T-helper 17 cell (primary cell): ENCODE measurements at regions not wholly inside any gene's neighbourhood (a gene's known extent, or its start where the extent isn't known, plus 50 kb on each side); places are given as distances from the start of the nearest gene placed in this dataset.

Source experiments
- ATAC-seq: fragments of 150-1000 bp; cut with Tn5 transposase; 2 replicates; pipeline ENCODE4 v1.10.0; 2021; ENCODE audit warnings: mild to moderate bottlenecking, moderate library complexity
- DNase-seq, 3 donors: peaks; one replicate each; pipeline versions ENCODE4 v3.0.0 to v3.0.0-alpha.2; 2020 to 2021
- H3K9me3 ChIP-seq: one replicate; pipeline ENCODE4 v1.7.0; 2013; ENCODE audit warnings: low read length, mild to moderate bottlenecking; ENCODE audit not compliant: control insufficient read depth, poor library complexity, severe bottlenecking
- H3K27ac Mint-ChIP-seq: one replicate; pipeline ENCODE4 v1.8.0; 2022; ENCODE audit warnings: mild to moderate bottlenecking, moderate library complexity, mixed read lengths
- H3K27me3 Mint-ChIP-seq: one replicate; pipeline ENCODE4 v1.8.0; 2022; ENCODE audit warnings: mixed read lengths
- H3K36me3 Mint-ChIP-seq: one replicate; pipeline ENCODE4 v1.8.0; 2022; ENCODE audit warnings: low read depth, mixed read lengths
- H3K4me1 Mint-ChIP-seq: one replicate; pipeline ENCODE4 v1.8.0; 2022; ENCODE audit warnings: mild to moderate bottlenecking, mixed read lengths
- H3K4me3 Mint-ChIP-seq: one replicate; pipeline ENCODE4 v1.8.0; 2022; ENCODE audit warnings: mild to moderate bottlenecking, moderate library complexity, mixed read lengths

DNA sequence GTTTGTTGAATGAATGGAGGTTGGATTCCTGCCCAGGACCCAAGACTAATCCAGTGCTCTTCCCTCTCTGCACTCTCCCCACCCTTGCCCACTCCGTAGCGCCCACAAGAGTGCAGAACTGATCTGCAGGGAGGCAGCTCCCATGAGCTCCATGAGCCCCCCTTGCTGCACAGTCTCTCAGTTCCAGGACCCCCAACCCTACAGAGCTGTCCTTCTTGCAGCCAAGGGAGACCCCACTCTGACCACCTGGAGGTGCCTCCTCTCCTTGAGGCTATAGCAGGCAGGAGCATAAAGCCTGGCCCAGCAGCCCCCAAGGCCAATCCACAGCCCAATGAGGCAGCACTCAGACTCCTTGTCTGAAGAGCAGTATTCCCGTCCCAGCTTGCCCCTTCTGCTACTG, 209.2 kb upstream of the ZC3H12A start:
- DNase-seq (no peak), ATAC-seq (no peak)
- Mint-ChIP-seq H3K4me1 (no peaks in the 10 kb centered on the region), H3K36me3 (no peaks in the 10 kb centered on the region), H3K27ac (no peak overlapping the region), H3K27me3 (peaks cover 53% of the 10 kb centered on the region), H3K4me3 (no peak overlapping the region)
- H3K9me3 ChIP-seq = no peaks in the 10 kb centered on the region

GRCh38 chr1:37265786-37266667, 208.4 kb upstream of the ZC3H12A start:
- Mint-ChIP-seq H3K4me1 (no peaks in the 10 kb centered on the region), H3K27me3 (peaks cover 57% of the 10 kb centered on the region), H3K27ac (no peak overlapping the region), H3K4me3 (no peak overlapping the region), H3K36me3 (no peaks in the 10 kb centered on the region)
- no peak for DNase-seq
- no peaks in the 10 kb centered on the region for H3K9me3 ChIP-seq
- ATAC-seq = no peak

DNA sequence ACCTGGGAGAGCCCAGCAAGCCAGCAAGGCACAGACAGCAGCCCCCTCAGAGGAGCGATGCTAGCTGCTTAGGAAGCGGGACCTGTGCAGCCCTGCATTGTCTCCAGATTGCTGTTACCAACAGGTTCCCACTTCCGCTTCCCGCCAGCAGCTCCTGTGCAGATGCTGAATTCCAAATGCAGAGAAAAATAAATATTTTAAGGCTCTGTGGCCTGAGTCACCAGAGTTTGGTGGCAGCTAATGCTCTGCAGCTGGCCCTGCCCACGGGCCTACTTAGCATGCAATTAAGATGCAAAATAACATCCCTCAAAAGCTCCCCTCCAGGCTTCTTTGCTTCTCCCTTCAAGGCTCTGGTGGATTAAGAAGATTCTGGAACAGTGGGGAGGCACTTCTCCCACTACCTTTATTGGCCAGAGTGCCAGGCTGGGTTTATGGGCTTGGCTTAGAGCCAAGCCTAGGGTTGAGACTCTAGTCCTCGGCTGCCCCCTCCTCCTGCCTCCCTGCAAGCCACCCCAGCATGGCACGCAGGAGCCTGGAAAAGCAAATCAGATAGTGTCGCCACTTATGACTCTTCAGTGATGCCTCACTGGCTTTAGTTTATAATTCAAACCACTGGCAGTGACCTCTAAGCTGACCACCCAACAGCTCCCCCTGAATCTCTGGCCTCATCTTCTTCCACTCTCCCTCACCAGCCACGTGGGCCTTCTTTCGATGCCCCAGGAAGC, 207.1 kb upstream of the ZC3H12A start:
- DNase-seq (no peak), ATAC-seq (no peak)
- Mint-ChIP-seq H3K27me3 (peaks cover 57% of the 10 kb centered on the region), H3K4me3 (no peak overlapping the region), H3K4me1 (no peaks in the 10 kb centered on the region), H3K27ac (no peak overlapping the region), H3K36me3 (no peaks in the 10 kb centered on the region)
- no peaks in the 10 kb centered on the region for H3K9me3 ChIP-seq

GRCh38 chr1:37270639-37271038, 203.7 kb upstream of the ZC3H12A start:
- no peak overlapping the region for H3K4me3 Mint-ChIP-seq
- peaks cover 52% of the 10 kb centered on the region for H3K27me3 Mint-ChIP-seq
- no peak for ATAC-seq
- no peaks in the 10 kb centered on the region for H3K9me3 ChIP-seq
- DNase-seq = no peak
- no peaks in the 10 kb centered on the region for H3K36me3 Mint-ChIP-seq
- no peaks in the 10 kb centered on the region for H3K4me1 Mint-ChIP-seq
- no peak overlapping the region for H3K27ac Mint-ChIP-seq

DNA sequence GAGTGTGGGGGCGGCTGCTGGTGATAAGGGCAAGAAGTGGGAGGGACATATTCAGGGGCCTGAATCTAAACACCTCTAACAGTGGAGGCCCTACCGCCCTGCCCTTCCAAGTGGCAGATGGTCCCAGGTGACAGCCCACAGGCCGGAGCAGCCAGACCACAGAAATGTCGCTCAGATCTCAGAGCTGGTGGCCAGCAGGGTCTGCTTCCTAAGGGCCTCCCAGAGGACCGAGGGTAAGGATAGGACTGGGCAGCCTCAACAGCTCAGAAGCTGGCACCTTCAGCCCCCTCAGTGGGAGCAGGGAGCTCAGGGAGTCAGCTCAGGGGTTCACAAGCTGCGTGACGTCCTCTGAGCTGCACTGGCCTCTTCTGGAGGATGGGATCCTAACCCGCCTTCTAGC, 201.8 kb upstream of the ZC3H12A start:
- H3K4me3 Mint-ChIP-seq = no peak overlapping the region
- no peak for DNase-seq
- H3K4me1 Mint-ChIP-seq = no peaks in the 10 kb centered on the region
- no peak for ATAC-seq
- no peaks in the 10 kb centered on the region for H3K36me3 Mint-ChIP-seq
- no peaks in the 10 kb centered on the region for H3K9me3 ChIP-seq
- no peak overlapping the region for H3K27ac Mint-ChIP-seq
- H3K27me3 Mint-ChIP-seq = peaks cover 41% of the 10 kb centered on the region

DNA sequence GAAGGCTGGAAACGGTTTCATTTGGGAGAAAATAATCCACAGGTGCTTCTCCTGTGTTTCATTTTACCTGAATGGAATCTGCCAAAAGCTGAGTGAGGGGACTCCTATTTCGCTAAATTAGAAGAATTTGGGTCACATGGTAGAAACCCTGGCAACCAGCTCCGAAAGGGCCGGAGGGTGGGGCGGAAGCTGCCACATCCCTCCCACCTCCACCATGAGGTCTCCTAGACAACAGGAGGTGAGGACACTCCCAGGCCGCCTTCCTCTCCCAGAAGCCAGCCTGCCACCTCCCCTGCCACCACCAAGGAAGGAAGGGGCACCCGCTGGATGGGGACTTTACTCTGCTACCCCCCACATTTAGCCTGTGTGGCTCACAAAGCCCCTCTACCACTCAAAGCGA, 199.9 kb upstream of the ZC3H12A start:
- Mint-ChIP-seq H3K36me3 (no peaks in the 10 kb centered on the region), H3K27ac (no peak overlapping the region), H3K27me3 (peaks cover 33% of the 10 kb centered on the region), H3K4me3 (no peak overlapping the region), H3K4me1 (no peaks in the 10 kb centered on the region)
- DNase-seq = no peak
- no peak for ATAC-seq
- H3K9me3 ChIP-seq = no peaks in the 10 kb centered on the region

DNA sequence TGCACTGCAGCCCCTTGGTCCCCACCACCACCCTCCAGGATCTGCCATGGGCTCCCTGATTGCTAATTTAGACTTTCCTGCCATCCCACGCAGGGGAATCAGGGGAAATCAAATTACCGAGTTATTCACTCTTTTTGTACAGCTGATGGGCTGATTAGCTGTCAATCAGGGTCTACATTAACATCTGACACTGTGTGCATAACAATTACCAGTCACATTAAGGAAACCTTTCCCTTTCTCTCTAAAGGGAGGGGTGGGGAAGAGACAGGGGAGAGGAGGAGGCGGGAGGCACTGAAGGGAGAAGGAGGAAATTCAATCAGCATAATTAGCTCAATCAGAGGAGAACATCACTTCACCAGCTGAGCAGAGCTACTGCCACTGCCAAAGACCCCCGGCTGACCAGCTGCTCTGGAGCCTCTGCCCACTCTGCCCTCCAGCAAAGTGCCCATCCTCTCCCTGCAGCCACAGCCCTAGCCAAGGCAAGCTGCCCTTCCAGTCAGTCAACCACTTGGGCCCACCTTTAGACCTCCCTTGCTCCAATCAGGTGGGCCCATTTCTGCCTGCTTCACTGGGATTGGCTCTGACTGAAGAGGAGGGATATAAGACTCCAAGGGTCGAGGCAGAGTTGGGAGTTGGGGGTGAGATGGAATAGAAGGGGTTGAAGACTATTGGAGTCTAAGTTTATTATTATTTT, 199.3 kb upstream of the ZC3H12A start:
- no peaks in the 10 kb centered on the region for H3K9me3 ChIP-seq
- ATAC-seq = no peak
- Mint-ChIP-seq H3K4me3 (no peak overlapping the region), H3K27me3 (peaks cover 30% of the 10 kb centered on the region), H3K36me3 (no peaks in the 10 kb centered on the region), H3K4me1 (no peaks in the 10 kb centered on the region), H3K27ac (no peak overlapping the region)
- DNase-seq = no peak

GRCh38 chr1:37277366-37277765, 197.0 kb upstream of the ZC3H12A start:
- no peak overlapping the region for H3K4me3 Mint-ChIP-seq
- DNase-seq (no peak), ATAC-seq (no peak)
- H3K36me3 Mint-ChIP-seq = no peaks in the 10 kb centered on the region
- H3K4me1 Mint-ChIP-seq = no peaks in the 10 kb centered on the region
- H3K27me3 Mint-ChIP-seq = peaks cover 7% of the 10 kb centered on the region
- no peak overlapping the region for H3K27ac Mint-ChIP-seq
- H3K9me3 ChIP-seq = no peaks in the 10 kb centered on the region

- no peaks in the 10 kb centered on the region for H3K36me3 Mint-ChIP-seq
- no peaks in the 10 kb centered on the region for H3K9me3 ChIP-seq
- H3K4me3 Mint-ChIP-seq = no peak overlapping the region
- H3K27me3 Mint-ChIP-seq = no peaks in the 10 kb centered on the region
- H3K27ac Mint-ChIP-seq = no peak overlapping the region
- DNase-seq (no peak), ATAC-seq (no peak)
- H3K4me1 Mint-ChIP-seq = no peaks in the 10 kb centered on the region
Measured at GRCh38 chr1:37281354-37281753, 193.0 kb upstream of the ZC3H12A start.

DNA sequence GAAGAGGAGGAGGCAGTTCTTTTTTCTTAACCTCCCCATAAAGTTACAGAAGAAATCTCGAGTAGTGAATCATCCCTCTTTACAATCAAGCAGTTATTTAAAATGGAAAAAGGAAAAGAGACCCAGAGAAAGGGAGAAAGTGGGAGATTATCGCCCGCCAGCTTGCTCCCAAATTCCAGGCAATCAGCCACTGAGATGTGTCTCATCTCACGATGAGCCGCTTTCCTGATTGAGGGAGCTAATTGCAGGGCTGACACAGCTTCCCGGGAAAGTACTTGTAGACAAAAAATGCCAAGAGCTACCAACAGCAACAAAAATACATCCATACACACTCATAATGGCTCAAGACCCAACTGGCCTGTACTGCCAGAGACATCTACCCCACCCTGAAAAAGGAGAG, 191.6 kb upstream of the ZC3H12A start:
- DNase-seq (no peak), ATAC-seq (no peak)
- no peaks in the 10 kb centered on the region for H3K27me3 Mint-ChIP-seq
- H3K4me3 Mint-ChIP-seq = no peak overlapping the region
- H3K9me3 ChIP-seq = no peaks in the 10 kb centered on the region
- no peaks in the 10 kb centered on the region for H3K4me1 Mint-ChIP-seq
- H3K36me3 Mint-ChIP-seq = no peaks in the 10 kb centered on the region
- no peak overlapping the region for H3K27ac Mint-ChIP-seq

GRCh38 chr1:37284053-37284452, 190.3 kb upstream of the ZC3H12A start:
- H3K9me3 ChIP-seq = no peaks in the 10 kb centered on the region
- Mint-ChIP-seq H3K27ac (no peak overlapping the region), H3K36me3 (no peaks in the 10 kb centered on the region), H3K27me3 (no peaks in the 10 kb centered on the region), H3K4me1 (no peaks in the 10 kb centered on the region), H3K4me3 (no peak overlapping the region)
- ATAC-seq (no peak), DNase-seq (no peak)

GRCh38 chr1:37286881-37287280, 187.5 kb upstream of the ZC3H12A start:
- ATAC-seq = no peak
- Mint-ChIP-seq H3K4me1 (no peaks in the 10 kb centered on the region), H3K36me3 (no peaks in the 10 kb centered on the region), H3K27me3 (peaks cover 24% of the 10 kb centered on the region), H3K4me3 (no peak overlapping the region), H3K27ac (no peak overlapping the region)
- DNase-seq = no peak
- no peaks in the 10 kb centered on the region for H3K9me3 ChIP-seq

- Mint-ChIP-seq H3K27ac (no peak overlapping the region), H3K27me3 (peaks cover 43% of the 10 kb centered on the region), H3K36me3 (no peaks in the 10 kb centered on the region), H3K4me1 (no peaks in the 10 kb centered on the region), H3K4me3 (no peak overlapping the region)
- ATAC-seq (peak; percentile 67), DNase-seq (no peak)
- no peaks in the 10 kb centered on the region for H3K9me3 ChIP-seq
Measured at GRCh38 chr1:37288900-37289299, 185.5 kb upstream of the ZC3H12A start.
